Naive thymus-derived CD4-positive, alpha-beta T cell (primary cell): ENCODE measurements at regions not wholly inside any gene's neighbourhood (a gene's known extent, or its start where the extent isn't known, plus 50 kb on each side); places are given as distances from the start of the nearest gene placed in this dataset.

Experiments used
- ATAC-seq: fragments of 150-1000 bp; cut with Tn5 transposase; 2 replicates; pipeline ENCODE4 v1.10.0; 2021; ENCODE audit warnings: mild to moderate bottlenecking, moderate library complexity
- CTCF ChIA-PET: fragments of 350-600 bp; sonication (Branson Sonifier 250); formaldehyde crosslinking; loops from one replicate; lab custom pipeline; 2021; ENCODE audit warnings: antibody characterized with exemption; lab: Charles Lee
- POLR2A ChIA-PET: fragments of 350-600 bp; sonication (Branson Sonifier 250); formaldehyde crosslinking; loops from one replicate; lab custom pipeline; 2021; ENCODE audit warnings: antibody characterized with exemption, inconsistent platforms; lab: Charles Lee
- DNase-seq, 9 donors: peaks; one replicate each; pipeline versions ENCODE4 v3.0.0 to v3.0.0-alpha.2; 2020 to 2022; ENCODE audit warnings: mixed read lengths in 1 of 9
- H3K27ac ChIP-seq: one replicate; pipeline ENCODE4 v1.7.0; 2013; ENCODE audit warnings: mild to moderate bottlenecking, low read depth, low read length, moderate library complexity
- H3K27me3 ChIP-seq, 2 donors: one replicate each; pipeline ENCODE4 v1.7.0; 2013; ENCODE audit warnings: low read length in 2 of 2, mild to moderate bottlenecking in 2 of 2, moderate library complexity in 2 of 2; ENCODE audit not compliant: control insufficient read depth in 2 of 2, insufficient read depth in 2 of 2
- H3K36me3 ChIP-seq, 3 experiments: 1 replicate in 2 of 3; 2 replicates in 1 of 3; pipeline ENCODE4 v1.7.0; 2013; ENCODE audit warnings: low read length in 3 of 3, mild to moderate bottlenecking in 3 of 3, moderate library complexity in 1 of 3; ENCODE audit not compliant: insufficient read depth in 3 of 3, control insufficient read depth in 2 of 3
- H3K4me1 ChIP-seq, 2 donors: one replicate each; pipeline ENCODE4 v1.7.0; 2013; ENCODE audit warnings: low read length in 2 of 2, mild to moderate bottlenecking in 2 of 2, moderate library complexity in 1 of 2; ENCODE audit not compliant: control insufficient read depth in 2 of 2, insufficient read depth in 2 of 2
- H3K4me3 ChIP-seq: 2 replicates; pipeline ENCODE4 v1.7.0; 2013; ENCODE audit warnings: mild to moderate bottlenecking, low read length
- H3K9me3 ChIP-seq, 3 experiments: 1 replicate in 2 of 3; 2 replicates in 1 of 3; pipeline ENCODE4 v1.7.0; 2013; ENCODE audit warnings: low read length in 3 of 3; ENCODE audit not compliant: control insufficient read depth in 2 of 3
- H3K27ac Mint-ChIP-seq, 9 donors: one replicate each; pipeline ENCODE4 v1.8.0; 2020 to 2022; ENCODE audit warnings: mixed read lengths in 9 of 9, mild to moderate bottlenecking in 8 of 9, moderate library complexity in 5 of 9, inconsistent platforms in 2 of 9
- H3K27me3 Mint-ChIP-seq, 5 donors: one replicate each; pipeline ENCODE4 v1.8.0; 2021 to 2022; ENCODE audit warnings: mixed read lengths in 5 of 5, mild to moderate bottlenecking in 1 of 5
- H3K36me3 Mint-ChIP-seq, 5 donors: one replicate each; pipeline ENCODE4 v1.8.0; 2020 to 2022; ENCODE audit warnings: mixed read lengths in 5 of 5, mild to moderate bottlenecking in 3 of 5, inconsistent platforms in 1 of 5
- H3K4me1 Mint-ChIP-seq, 7 donors: one replicate each; pipeline ENCODE4 v1.8.0; 2020 to 2022; ENCODE audit warnings: mixed read lengths in 7 of 7, mild to moderate bottlenecking in 3 of 7, inconsistent platforms in 1 of 7
- H3K4me3 Mint-ChIP-seq, 10 donors: one replicate each; pipeline ENCODE4 v1.8.0; 2020 to 2022; ENCODE audit warnings: mild to moderate bottlenecking in 10 of 10, mixed read lengths in 10 of 10, moderate library complexity in 6 of 10, inconsistent platforms in 2 of 10
- H3K9me3 Mint-ChIP-seq, 11 donors: one replicate each; pipeline ENCODE4 v1.8.0; 2020 to 2022; ENCODE audit warnings: mixed read lengths in 11 of 11, mild to moderate bottlenecking in 4 of 11, inconsistent platforms in 1 of 11, moderate library complexity in 1 of 11
- intact Hi-C, 2 donors: fragments of 100-400 bp; cut with micrococcal nuclease; formaldehyde crosslinking; loops; one replicate each; pipeline ENCODE4 v1.15.1; 2023

- no peak overlapping the region for H3K27ac ChIP-seq
- no peaks in the 10 kb centered on the region for H3K9me3 ChIP-seq
- H3K4me3 ChIP-seq: no peak overlapping the region
- no peak overlapping the region for H3K4me3 Mint-ChIP-seq
- ChIA-PET CTCF (no interaction called here), POLR2A (no interaction called here)
- no peak for ATAC-seq
- H3K27ac Mint-ChIP-seq: no peak overlapping the region
- H3K4me1 Mint-ChIP-seq: no peaks in the 10 kb centered on the region
- no peak for DNase-seq
- intact Hi-C loops: no loop called here
- no peaks in the 10 kb centered on the region for H3K27me3 ChIP-seq
- no peaks in the 10 kb centered on the region for H3K27me3 Mint-ChIP-seq
- H3K4me1 ChIP-seq: no peaks in the 10 kb centered on the region
- H3K9me3 Mint-ChIP-seq: peaks cover 0 to 10% (median 0%) of the 10 kb centered on the region in 11 donors
- H3K36me3 Mint-ChIP-seq: no peaks in the 10 kb centered on the region
- no peaks in the 10 kb centered on the region for H3K36me3 ChIP-seq
Measured at GRCh38 chr2:145851730-145852129, 1331.8 kb upstream of the ZEB2 start.

GRCh38 chr2:145849466-145849865 lies 1329.5 kb upstream of the ZEB2 start:
- H3K4me1 Mint-ChIP-seq: no peaks in the 10 kb centered on the region
- peaks cover 0 to 5% (median 0%) of the 10 kb centered on the region in 11 donors for H3K9me3 Mint-ChIP-seq
- CTCF ChIA-PET: no interaction called here
- no peak overlapping the region for H3K4me3 ChIP-seq
- no peak overlapping the region for H3K27ac Mint-ChIP-seq
- ATAC-seq (no peak), DNase-seq (no peak)
- POLR2A ChIA-PET: no interaction called here
- H3K27me3 Mint-ChIP-seq: no peaks in the 10 kb centered on the region
- intact Hi-C loops: no loop called here
- no peaks in the 10 kb centered on the region for H3K36me3 Mint-ChIP-seq
- no peak overlapping the region for H3K27ac ChIP-seq
- no peaks in the 10 kb centered on the region for H3K9me3 ChIP-seq
- no peaks in the 10 kb centered on the region for H3K27me3 ChIP-seq
- H3K36me3 ChIP-seq: no peaks in the 10 kb centered on the region
- no peaks in the 10 kb centered on the region for H3K4me1 ChIP-seq
- H3K4me3 Mint-ChIP-seq: no peak overlapping the region

GRCh38 chr2:145846982-145847381 lies 1327.1 kb upstream of the ZEB2 start:
- Histone ChIP-seq H3K27ac (no peak overlapping the region), H3K4me3 (no peak overlapping the region), H3K27me3 (no peaks in the 10 kb centered on the region), H3K4me1 (no peaks in the 10 kb centered on the region), H3K36me3 (no peaks in the 10 kb centered on the region), H3K9me3 (no peaks in the 10 kb centered on the region)
- H3K36me3 Mint-ChIP-seq: no peaks in the 10 kb centered on the region
- no peak overlapping the region for H3K27ac Mint-ChIP-seq
- intact Hi-C loops: no loop called here
- ChIA-PET POLR2A (no interaction called here), CTCF (no interaction called here)
- ATAC-seq: no peak
- no peak overlapping the region for H3K4me3 Mint-ChIP-seq
- H3K9me3 Mint-ChIP-seq: peaks cover 0 to 5% (median 0%) of the 10 kb centered on the region in 11 donors
- no peaks in the 10 kb centered on the region for H3K4me1 Mint-ChIP-seq
- no peak for DNase-seq
- H3K27me3 Mint-ChIP-seq: no peaks in the 10 kb centered on the region

GRCh38 chr2:145845923-145846322 lies 1326.0 kb upstream of the ZEB2 start:
- H3K27me3 Mint-ChIP-seq: no peaks in the 10 kb centered on the region
- H3K4me3 ChIP-seq: no peak overlapping the region
- POLR2A ChIA-PET: no interaction called here
- CTCF ChIA-PET: no interaction called here
- H3K27ac Mint-ChIP-seq: no peak overlapping the region
- DNase-seq (no peak), ATAC-seq (no peak)
- no peaks in the 10 kb centered on the region for H3K36me3 Mint-ChIP-seq
- H3K4me1 ChIP-seq: no peaks in the 10 kb centered on the region
- no peak overlapping the region for H3K4me3 Mint-ChIP-seq
- H3K9me3 ChIP-seq: no peaks in the 10 kb centered on the region
- H3K36me3 ChIP-seq: no peaks in the 10 kb centered on the region
- H3K4me1 Mint-ChIP-seq: no peaks in the 10 kb centered on the region
- peaks cover 0 to 5% (median 0%) of the 10 kb centered on the region in 11 donors for H3K9me3 Mint-ChIP-seq
- intact Hi-C loops: no loop called here
- H3K27me3 ChIP-seq: no peaks in the 10 kb centered on the region
- no peak overlapping the region for H3K27ac ChIP-seq

- POLR2A ChIA-PET: no interaction called here
- Mint-ChIP-seq H3K36me3 (no peaks in the 10 kb centered on the region), H3K4me3 (no peak overlapping the region), H3K27me3 (no peaks in the 10 kb centered on the region), H3K27ac (no peak overlapping the region), H3K4me1 (no peaks in the 10 kb centered on the region), H3K9me3 (peaks cover 0 to 5% (median 0%) of the 10 kb centered on the region in 11 donors)
- DNase-seq (no peak), ATAC-seq (no peak)
- CTCF ChIA-PET: no interaction called here
- H3K27ac ChIP-seq: no peak overlapping the region
- H3K36me3 ChIP-seq: no peaks in the 10 kb centered on the region
- H3K4me3 ChIP-seq: no peak overlapping the region
- H3K9me3 ChIP-seq: no peaks in the 10 kb centered on the region
- intact Hi-C loops: no loop called here
- H3K27me3 ChIP-seq: no peaks in the 10 kb centered on the region
- no peaks in the 10 kb centered on the region for H3K4me1 ChIP-seq
Measured at GRCh38 chr2:145845207-145845894, 1325.4 kb upstream of the ZEB2 start.

- H3K36me3 ChIP-seq: no peaks in the 10 kb centered on the region
- DNase-seq (no peak), ATAC-seq (no peak)
- H3K4me1 Mint-ChIP-seq: no peaks in the 10 kb centered on the region
- peaks cover 0 to 9% (median 0%) of the 10 kb centered on the region in 11 donors for H3K9me3 Mint-ChIP-seq
- no peaks in the 10 kb centered on the region for H3K9me3 ChIP-seq
- H3K27ac Mint-ChIP-seq: no peak overlapping the region
- H3K27me3 Mint-ChIP-seq: no peaks in the 10 kb centered on the region
- H3K4me1 ChIP-seq: no peaks in the 10 kb centered on the region
- no peaks in the 10 kb centered on the region for H3K36me3 Mint-ChIP-seq
- intact Hi-C loops: no loop called here
- H3K27me3 ChIP-seq: no peaks in the 10 kb centered on the region
- ChIA-PET POLR2A (no interaction called here), CTCF (no interaction called here)
- H3K27ac ChIP-seq: no peak overlapping the region
- H3K4me3 ChIP-seq: no peak overlapping the region
- no peak overlapping the region for H3K4me3 Mint-ChIP-seq
Measured at GRCh38 chr2:145841973-145842372, 1322.1 kb upstream of the ZEB2 start.

GRCh38 chr2:145836986-145837385 lies 1317.1 kb upstream of the ZEB2 start:
- Mint-ChIP-seq H3K4me3 (no peak overlapping the region), H3K36me3 (no peaks in the 10 kb centered on the region), H3K4me1 (no peaks in the 10 kb centered on the region), H3K27me3 (no peaks in the 10 kb centered on the region), H3K27ac (no peak overlapping the region), H3K9me3 (peaks cover 0 to 9% (median 0%) of the 10 kb centered on the region in 11 donors)
- Histone ChIP-seq H3K27ac (no peak overlapping the region), H3K4me1 (no peaks in the 10 kb centered on the region), H3K9me3 (no peaks in the 10 kb centered on the region), H3K36me3 (no peaks in the 10 kb centered on the region), H3K4me3 (no peak overlapping the region), H3K27me3 (no peaks in the 10 kb centered on the region)
- intact Hi-C loops: no loop called here
- CTCF ChIA-PET: no interaction called here
- no peak for ATAC-seq
- POLR2A ChIA-PET: no interaction called here
- DNase-seq: no peak
